ENCODE measurements at regions not wholly inside any gene's neighbourhood (a gene's known extent, or its start where the extent isn't known, plus 50 kb on each side); places are given as distances from the start of the nearest gene placed in this dataset.
A peak's percentile ranks its signal among the peaks of the same experiment; 100 is the strongest.

DNA sequence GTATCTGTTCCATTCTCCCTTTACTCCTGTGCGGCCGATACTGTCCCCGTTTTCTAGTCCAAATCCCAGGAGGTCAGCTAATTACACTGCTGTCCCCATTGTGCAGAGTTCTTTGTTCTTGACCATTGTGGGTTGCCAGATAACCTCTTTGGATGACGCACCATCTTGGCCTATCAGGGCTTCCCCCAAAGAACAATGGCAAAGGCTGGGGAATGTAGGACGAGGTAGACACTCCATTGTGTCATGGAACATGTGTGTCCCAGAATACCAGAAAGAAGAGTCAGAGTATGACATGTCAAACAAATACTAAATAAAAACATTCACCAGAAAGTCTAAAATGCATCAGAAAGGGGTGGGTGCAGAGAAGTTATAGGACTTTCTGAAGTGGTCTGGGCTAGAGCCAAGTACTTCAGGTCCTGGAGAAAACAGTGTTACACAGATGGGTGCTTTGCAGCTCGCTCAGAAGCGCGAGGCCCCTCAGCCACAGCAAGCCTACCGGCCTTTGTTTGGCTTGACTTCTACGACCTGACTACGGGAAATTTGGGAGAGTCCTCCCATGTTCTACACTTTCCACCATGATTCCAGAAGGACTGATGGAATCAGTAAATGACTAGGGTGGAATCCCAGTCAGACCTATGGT is 83.2 kb upstream of the SSBP2 start:
- no peak overlapping the region for H3K4me3 Mint-ChIP-seq (ENCODE audit: unreplicated experiment)
- no peak for DNase-seq (ENCODE audit: extremely low spot score, unreplicated experiment)

DNA sequence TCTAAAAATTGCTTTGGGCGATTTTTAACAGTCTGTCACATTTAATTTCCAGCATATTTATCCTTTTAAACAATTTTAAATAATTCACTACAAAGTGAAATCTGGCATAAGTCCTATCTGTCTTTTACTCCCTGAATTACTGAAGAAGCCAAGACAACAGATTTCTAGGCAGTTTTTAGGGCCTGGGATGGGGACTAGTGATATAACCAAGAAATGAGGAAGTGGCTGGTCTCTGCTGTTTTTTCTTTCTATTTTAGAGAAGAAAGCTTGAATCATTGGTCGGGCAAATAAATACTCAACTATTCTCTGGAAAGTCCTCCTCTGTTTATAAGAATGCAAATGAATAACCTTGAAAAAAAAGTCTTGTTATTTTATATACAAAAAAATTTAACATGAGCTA is 79.7 kb upstream of the SSBP2 start:
- Mint-ChIP-seq H3K9me3 (ENCODE audit: unreplicated experiment) (no peaks in the 10 kb centered on the region), H3K27ac (ENCODE audit: unreplicated experiment) (no peak overlapping the region), H3K4me1 (ENCODE audit: unreplicated experiment) (peaks cover 9% of the 10 kb centered on the region), H3K4me3 (ENCODE audit: unreplicated experiment) (no peak overlapping the region), H3K27me3 (ENCODE audit: unreplicated experiment) (no peaks in the 10 kb centered on the region), H3K36me3 (ENCODE audit: unreplicated experiment) (no peaks in the 10 kb centered on the region)
- TF ChIP-seq, protein P1, sequence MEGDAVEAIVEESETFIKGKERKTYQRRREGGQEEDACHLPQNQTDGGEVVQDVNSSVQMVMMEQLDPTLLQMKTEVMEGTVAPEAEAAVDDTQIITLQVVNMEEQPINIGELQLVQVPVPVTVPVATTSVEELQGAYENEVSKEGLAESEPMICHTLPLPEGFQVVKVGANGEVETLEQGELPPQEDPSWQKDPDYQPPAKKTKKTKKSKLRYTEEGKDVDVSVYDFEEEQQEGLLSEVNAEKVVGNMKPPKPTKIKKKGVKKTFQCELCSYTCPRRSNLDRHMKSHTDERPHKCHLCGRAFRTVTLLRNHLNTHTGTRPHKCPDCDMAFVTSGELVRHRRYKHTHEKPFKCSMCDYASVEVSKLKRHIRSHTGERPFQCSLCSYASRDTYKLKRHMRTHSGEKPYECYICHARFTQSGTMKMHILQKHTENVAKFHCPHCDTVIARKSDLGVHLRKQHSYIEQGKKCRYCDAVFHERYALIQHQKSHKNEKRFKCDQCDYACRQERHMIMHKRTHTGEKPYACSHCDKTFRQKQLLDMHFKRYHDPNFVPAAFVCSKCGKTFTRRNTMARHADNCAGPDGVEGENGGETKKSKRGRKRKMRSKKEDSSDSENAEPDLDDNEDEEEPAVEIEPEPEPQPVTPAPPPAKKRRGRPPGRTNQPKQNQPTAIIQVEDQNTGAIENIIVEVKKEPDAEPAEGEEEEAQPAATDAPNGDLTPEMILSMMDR (IDR thresholded peaks at IDR 0.05) = no peak
- DNase-seq (ENCODE audit: extremely low spot score, unreplicated experiment) = no peak

More for the DNA sequence above, 83.2 kb upstream of the SSBP2 start:
- Mint-ChIP-seq H3K9me3 (ENCODE audit: unreplicated experiment) (no peaks in the 10 kb centered on the region), H3K27me3 (ENCODE audit: unreplicated experiment) (no peaks in the 10 kb centered on the region), H3K27ac (ENCODE audit: unreplicated experiment) (no peak overlapping the region), H3K4me1 (ENCODE audit: unreplicated experiment) (peaks cover 17% of the 10 kb centered on the region), H3K36me3 (ENCODE audit: unreplicated experiment) (no peaks in the 10 kb centered on the region)
- TF ChIP-seq, protein P1 (IDR thresholded peaks at IDR 0.05) = no peak

DNA sequence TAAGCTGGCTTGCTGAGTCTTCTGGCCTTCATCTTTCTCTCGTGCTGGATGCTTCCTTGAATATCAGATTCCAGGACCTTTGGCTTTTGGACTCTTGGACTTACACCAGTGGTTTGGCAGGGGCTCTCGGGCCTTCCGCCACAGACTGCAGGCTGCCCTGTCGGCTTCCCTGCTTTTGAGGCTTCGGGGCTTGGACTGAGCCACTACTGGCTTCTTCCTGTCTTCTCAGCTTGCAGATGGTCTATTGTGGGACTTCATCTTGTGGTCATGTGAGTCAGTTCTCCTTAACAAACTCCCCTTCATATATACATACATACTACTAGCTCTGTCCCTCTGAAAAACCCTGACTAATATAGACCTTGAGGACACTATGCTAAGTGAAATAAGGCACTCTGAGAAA is 78.3 kb upstream of the SSBP2 start:
- Mint-ChIP-seq H3K36me3 (ENCODE audit: unreplicated experiment) (no peaks in the 10 kb centered on the region), H3K27me3 (ENCODE audit: unreplicated experiment) (no peaks in the 10 kb centered on the region), H3K4me3 (ENCODE audit: unreplicated experiment) (no peak overlapping the region), H3K27ac (ENCODE audit: unreplicated experiment) (no peak overlapping the region), H3K4me1 (ENCODE audit: unreplicated experiment) (peaks cover 22% of the 10 kb centered on the region), H3K9me3 (ENCODE audit: unreplicated experiment) (no peaks in the 10 kb centered on the region)
- no peak for DNase-seq (ENCODE audit: extremely low spot score, unreplicated experiment)
- TF ChIP-seq, protein P1 (IDR thresholded peaks at IDR 0.05) = no peak

DNA sequence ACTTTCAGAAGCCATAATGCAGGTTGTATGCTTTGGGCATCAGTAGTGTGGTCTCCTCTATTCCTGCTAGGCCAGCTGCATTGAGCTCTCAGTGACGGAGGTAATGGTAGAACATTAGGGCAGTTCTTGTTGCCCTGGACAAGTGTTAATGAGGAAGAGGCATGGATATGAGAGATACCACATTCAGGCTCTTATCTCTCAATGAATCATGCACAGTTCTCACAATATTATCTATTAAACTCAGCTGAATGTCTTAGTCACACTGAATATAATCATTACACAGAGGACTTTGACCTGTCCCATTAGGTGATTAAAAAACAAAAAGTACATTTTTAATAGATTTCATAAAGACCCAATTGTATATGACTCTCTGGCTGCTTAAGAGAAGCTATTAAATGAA is 76.6 kb upstream of the SSBP2 start:
- Mint-ChIP-seq H3K27ac (ENCODE audit: unreplicated experiment) (no peak overlapping the region), H3K4me3 (ENCODE audit: unreplicated experiment) (no peak overlapping the region), H3K9me3 (ENCODE audit: unreplicated experiment) (no peaks in the 10 kb centered on the region), H3K27me3 (ENCODE audit: unreplicated experiment) (no peaks in the 10 kb centered on the region), H3K4me1 (ENCODE audit: unreplicated experiment) (peaks cover 23% of the 10 kb centered on the region), H3K36me3 (ENCODE audit: unreplicated experiment) (no peaks in the 10 kb centered on the region)
- no peak for DNase-seq (ENCODE audit: extremely low spot score, unreplicated experiment)
- TF ChIP-seq, protein P1 (IDR thresholded peaks at IDR 0.05) = no peak

DNA sequence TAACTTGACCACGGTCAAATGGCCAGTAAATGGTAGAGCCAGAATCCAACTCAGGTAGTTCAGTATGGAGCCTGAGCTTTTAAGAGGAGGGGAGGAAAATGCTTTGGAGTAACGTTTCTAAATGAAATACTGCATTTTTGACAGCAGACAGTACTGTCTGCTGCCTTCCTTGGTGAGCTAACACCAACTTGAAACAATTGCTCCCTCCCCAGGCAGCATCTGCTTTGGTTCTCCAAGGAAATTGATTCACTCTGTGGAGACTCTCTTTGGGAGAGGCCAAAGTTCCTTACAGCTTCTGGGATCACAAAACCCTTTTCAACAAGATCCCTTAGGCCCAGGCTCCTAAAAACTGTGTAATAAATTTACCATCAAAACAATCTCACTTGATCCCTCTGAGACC is 75.2 kb upstream of the SSBP2 start:
- no peaks in the 10 kb centered on the region for H3K27me3 Mint-ChIP-seq (ENCODE audit: unreplicated experiment)
- peaks cover 23% of the 10 kb centered on the region for H3K4me1 Mint-ChIP-seq (ENCODE audit: unreplicated experiment)
- H3K36me3 Mint-ChIP-seq (ENCODE audit: unreplicated experiment) = no peaks in the 10 kb centered on the region
- H3K4me3 Mint-ChIP-seq (ENCODE audit: unreplicated experiment) = no peak overlapping the region
- peak overlapping the region; percentile 70 for H3K27ac Mint-ChIP-seq (ENCODE audit: unreplicated experiment)
- no peaks in the 10 kb centered on the region for H3K9me3 Mint-ChIP-seq (ENCODE audit: unreplicated experiment)
- DNase-seq (ENCODE audit: extremely low spot score, unreplicated experiment) = no peak
- TF ChIP-seq, protein P1 (IDR thresholded peaks at IDR 0.05) = peak; percentile 35

Measured in osteocyte (in vitro differentiated cells).